HEK293 (cell line): ENCODE measurements at regions not wholly inside any gene's neighbourhood (a gene's known extent, or its start where the extent isn't known, plus 50 kb on each side); places are given as distances from the start of the nearest gene placed in this dataset.

Experiments used
- CTCF ChIA-PET: fragments of 350-600 bp; formaldehyde crosslinking; extraction: SDS; loops from one replicate; lab custom pipeline; 2021; ENCODE audit warnings: antibody characterized with exemption; lab: Yijun Ruan, JAX
- POLR2A ChIA-PET: fragments of 300-600 bp; formaldehyde crosslinking; extraction: SDS; loops from one replicate; lab custom pipeline; 2020; ENCODE audit warnings: antibody characterized with exemption, inconsistent platforms; lab: Yijun Ruan, JAX
- H3K27ac ChIP-seq: fragments of 200-500 bp; sonication (Bioruptor generic); 2 replicates; pipeline ENCODE4 v1.5.1; 2014; ENCODE audit warnings: low read depth, low read length, control low read depth, inconsistent platforms; ENCODE audit errors: extremely low read depth
- H3K36me3 ChIP-seq, 2 experiments: fragments of 200-500 bp in 1 of 2; sonication (Bioruptor generic) in 1 of 2; 1 replicate in 1 of 2; 2 replicates in 1 of 2; pipeline ENCODE4 v1.5.1; 2014 to 2017; ENCODE audit warnings: inconsistent platforms in 2 of 2, low read length in 2 of 2; ENCODE audit not compliant: control insufficient read depth in 2 of 2, insufficient read depth in 1 of 2
- H3K4me1 ChIP-seq: fragments of 200-500 bp; sonication (Bioruptor generic); 2 replicates; pipeline ENCODE4 v1.5.1; 2014; ENCODE audit warnings: mild to moderate bottlenecking, low read length, inconsistent platforms; ENCODE audit not compliant: control insufficient read depth, insufficient read depth
- H3K4me3 ChIP-seq: 2 replicates; pipeline ENCODE4 v1.5.1; 2011; ENCODE audit warnings: low read depth, mild to moderate bottlenecking, control low read depth, low read length, moderate library complexity
- H3K9me3 ChIP-seq: fragments of 200-500 bp; sonication (Bioruptor generic); 2 replicates; pipeline ENCODE4 v1.5.1; 2014; ENCODE audit warnings: low read depth, low read length, inconsistent platforms; ENCODE audit not compliant: control insufficient read depth, insufficient read depth
- GLI2 ChIP-seq: fragments of 450-650 bp; formaldehyde crosslinking; IDR thresholded peaks from 2 replicates; pipeline ENCODE4; 2017; ENCODE audit warnings: missing biosample characterization, missing genetic modification characterization, low read depth, borderline replicate concordance
- REPIN1 ChIP-seq: fragments of 450-650 bp; formaldehyde crosslinking; IDR thresholded peaks from 2 replicates; pipeline ENCODE4 v1.5.1; 2017; ENCODE audit warnings: missing biosample characterization, missing genetic modification characterization, low read depth
- ZNF19 ChIP-seq: fragments of 450-650 bp; formaldehyde crosslinking; IDR thresholded peaks from 2 replicates; pipeline ENCODE4; 2016; ENCODE audit warnings: missing biosample characterization, missing genetic modification characterization, low read depth
- ZNF223 ChIP-seq: fragments of 450-650 bp; formaldehyde crosslinking; IDR thresholded peaks from 2 replicates; pipeline ENCODE4 v1.5.1; 2016; ENCODE audit warnings: missing biosample characterization, missing genetic modification characterization
- ZNF24 ChIP-seq: fragments of 450-650 bp; formaldehyde crosslinking; IDR thresholded peaks from 2 replicates; pipeline ENCODE4 v1.5.1; 2016; ENCODE audit warnings: missing biosample characterization, missing genetic modification characterization
- ZNF311 ChIP-seq: fragments of 450-650 bp; formaldehyde crosslinking; IDR thresholded peaks from 2 replicates; pipeline ENCODE4 v1.5.1; 2017; ENCODE audit warnings: missing biosample characterization, missing genetic modification characterization, borderline replicate concordance
- ZNF324 ChIP-seq: fragments of 450-650 bp; formaldehyde crosslinking; IDR thresholded peaks from 2 replicates; pipeline ENCODE4 v1.5.1; 2016; ENCODE audit warnings: missing biosample characterization, missing genetic modification characterization
- ZNF354C ChIP-seq: fragments of 450-650 bp; formaldehyde crosslinking; IDR thresholded peaks from 2 replicates; pipeline ENCODE4 v1.5.1; 2016; ENCODE audit warnings: missing biosample characterization, missing genetic modification characterization, low read depth, borderline replicate concordance
- ZNF391 ChIP-seq: fragments of 450-650 bp; formaldehyde crosslinking; IDR thresholded peaks from 2 replicates; pipeline ENCODE4 v1.5.1; 2016; ENCODE audit warnings: low read depth, missing biosample characterization, missing genetic modification characterization, borderline replicate concordance
- ZNF394 ChIP-seq: fragments of 450-650 bp; formaldehyde crosslinking; IDR thresholded peaks from 2 replicates; pipeline ENCODE4 v1.5.1; 2016; ENCODE audit warnings: missing biosample characterization, missing genetic modification characterization, mild to moderate bottlenecking, moderate library complexity, borderline replicate concordance
- ZNF48 ChIP-seq: fragments of 450-650 bp; formaldehyde crosslinking; IDR thresholded peaks from 2 replicates; pipeline ENCODE4 v1.5.1; 2016; ENCODE audit warnings: missing biosample characterization, missing genetic modification characterization
- ZNF555 ChIP-seq: fragments of 450-650 bp; formaldehyde crosslinking; conservative IDR thresholded peaks from 2 replicates; pipeline ENCODE4 v1.5.1; 2017; ENCODE audit warnings: missing biosample characterization, mild to moderate bottlenecking, missing genetic modification characterization, inconsistent platforms
- ZNF571 ChIP-seq: fragments of 450-650 bp; formaldehyde crosslinking; IDR thresholded peaks from 2 replicates; pipeline ENCODE4 v1.5.0; 2017; ENCODE audit warnings: missing biosample characterization, missing genetic modification characterization
- ZNF585B ChIP-seq: fragments of 450-650 bp; formaldehyde crosslinking; IDR thresholded peaks from 2 replicates; pipeline ENCODE4 v1.5.1; 2016; ENCODE audit warnings: missing biosample characterization, missing genetic modification characterization
- ZNF624 ChIP-seq: fragments of 450-650 bp; formaldehyde crosslinking; IDR thresholded peaks from 2 replicates; pipeline ENCODE4 v1.5.1; 2017; ENCODE audit warnings: missing biosample characterization, missing genetic modification characterization
- ZNF76 ChIP-seq: fragments of 450-650 bp; formaldehyde crosslinking; IDR thresholded peaks from 2 replicates; pipeline ENCODE4; 2016; ENCODE audit warnings: low read depth, missing biosample characterization, missing genetic modification characterization, borderline replicate concordance
- ZNF776 ChIP-seq: fragments of 450-650 bp; formaldehyde crosslinking; IDR thresholded peaks from 2 replicates; pipeline ENCODE4 v1.5.0; 2017; ENCODE audit warnings: missing biosample characterization, missing genetic modification characterization, borderline replicate concordance
- TF ChIP-seq, protein P1 (sequence below): fragments of 450-650 bp; formaldehyde crosslinking; IDR thresholded peaks from 2 replicates; pipeline ENCODE4 v1.5.1; 2016; ENCODE audit warnings: missing biosample characterization, missing genetic modification characterization
- TF ChIP-seq, protein P2 (sequence below): fragments of 450-650 bp; formaldehyde crosslinking; IDR thresholded peaks from 2 replicates; pipeline ENCODE4 v1.5.1; 2016; ENCODE audit warnings: missing biosample characterization, missing genetic modification characterization, borderline replicate concordance
- TF ChIP-seq, protein P3 (sequence below): fragments of 450-650 bp; formaldehyde crosslinking; IDR thresholded peaks from 2 replicates; pipeline ENCODE4 v1.5.1; 2016; ENCODE audit warnings: missing biosample characterization, missing genetic modification characterization
- TF ChIP-seq, protein P4 (sequence below): fragments of 450-650 bp; formaldehyde crosslinking; IDR thresholded peaks from 2 replicates; pipeline ENCODE4 v1.5.1; 2016; ENCODE audit warnings: missing biosample characterization, missing genetic modification characterization

DNA sequence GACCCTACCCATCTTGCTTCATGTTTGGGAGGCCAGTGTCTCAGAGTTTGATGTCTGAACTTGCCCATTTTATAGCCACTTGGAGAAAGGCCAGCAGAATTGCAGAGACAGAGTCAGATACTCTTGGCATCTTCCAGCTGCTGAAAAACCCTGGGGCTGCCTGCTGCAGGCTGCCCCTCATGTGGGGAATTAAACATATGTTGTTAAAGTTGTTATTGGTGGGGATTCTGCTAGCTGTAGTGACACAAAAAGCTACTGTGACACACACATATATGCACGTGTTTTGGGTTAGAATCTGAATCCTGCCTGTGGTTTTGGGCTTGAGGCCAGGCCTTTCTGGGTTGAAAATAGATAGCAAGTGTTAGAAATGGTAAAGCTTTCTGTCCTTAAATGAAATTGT is 1288.4 kb downstream of the AACS start (continued):
- TF ChIP-seq, protein P1, sequence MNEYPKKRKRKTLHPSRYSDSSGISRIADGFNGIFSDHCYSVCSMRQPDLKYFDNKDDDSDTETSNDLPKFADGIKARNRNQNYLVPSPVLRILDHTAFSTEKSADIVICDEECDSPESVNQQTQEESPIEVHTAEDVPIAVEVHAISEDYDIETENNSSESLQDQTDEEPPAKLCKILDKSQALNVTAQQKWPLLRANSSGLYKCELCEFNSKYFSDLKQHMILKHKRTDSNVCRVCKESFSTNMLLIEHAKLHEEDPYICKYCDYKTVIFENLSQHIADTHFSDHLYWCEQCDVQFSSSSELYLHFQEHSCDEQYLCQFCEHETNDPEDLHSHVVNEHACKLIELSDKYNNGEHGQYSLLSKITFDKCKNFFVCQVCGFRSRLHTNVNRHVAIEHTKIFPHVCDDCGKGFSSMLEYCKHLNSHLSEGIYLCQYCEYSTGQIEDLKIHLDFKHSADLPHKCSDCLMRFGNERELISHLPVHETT (tag by site-specific recombination) = no peak
- TF ChIP-seq ZNF354C (tag by site-specific recombination) = no peak
- no peak for TF ChIP-seq ZNF19 (tag by site-specific recombination)
- no peak for TF ChIP-seq ZNF223

DNA sequence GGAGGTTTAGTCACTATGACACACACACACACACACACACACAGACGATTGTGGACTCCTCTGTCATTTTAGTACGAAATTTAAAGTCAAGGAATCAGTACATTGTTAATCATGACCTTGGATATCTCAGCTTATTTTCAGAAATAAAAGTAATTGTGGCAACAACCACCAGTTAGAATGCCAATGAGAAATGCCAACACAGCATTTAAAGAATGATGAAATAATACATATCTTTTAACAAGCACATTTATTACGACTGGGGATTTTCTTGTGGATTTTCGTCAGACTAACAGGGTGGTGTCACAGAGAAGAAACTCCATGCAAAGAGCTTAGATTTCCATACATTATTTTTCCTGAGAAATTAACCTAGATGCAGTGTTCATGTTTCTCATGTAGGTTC is 1289.4 kb downstream of the AACS start:
- no peaks in the 10 kb centered on the region for H3K36me3 ChIP-seq
- CTCF ChIA-PET = interaction anchor here (0.5 kb wide), 1 partner anchor 263 kb away, joined by 3 read pairs; no protein-coding TSS in a partner anchor
- TF ChIP-seq, protein P2, sequence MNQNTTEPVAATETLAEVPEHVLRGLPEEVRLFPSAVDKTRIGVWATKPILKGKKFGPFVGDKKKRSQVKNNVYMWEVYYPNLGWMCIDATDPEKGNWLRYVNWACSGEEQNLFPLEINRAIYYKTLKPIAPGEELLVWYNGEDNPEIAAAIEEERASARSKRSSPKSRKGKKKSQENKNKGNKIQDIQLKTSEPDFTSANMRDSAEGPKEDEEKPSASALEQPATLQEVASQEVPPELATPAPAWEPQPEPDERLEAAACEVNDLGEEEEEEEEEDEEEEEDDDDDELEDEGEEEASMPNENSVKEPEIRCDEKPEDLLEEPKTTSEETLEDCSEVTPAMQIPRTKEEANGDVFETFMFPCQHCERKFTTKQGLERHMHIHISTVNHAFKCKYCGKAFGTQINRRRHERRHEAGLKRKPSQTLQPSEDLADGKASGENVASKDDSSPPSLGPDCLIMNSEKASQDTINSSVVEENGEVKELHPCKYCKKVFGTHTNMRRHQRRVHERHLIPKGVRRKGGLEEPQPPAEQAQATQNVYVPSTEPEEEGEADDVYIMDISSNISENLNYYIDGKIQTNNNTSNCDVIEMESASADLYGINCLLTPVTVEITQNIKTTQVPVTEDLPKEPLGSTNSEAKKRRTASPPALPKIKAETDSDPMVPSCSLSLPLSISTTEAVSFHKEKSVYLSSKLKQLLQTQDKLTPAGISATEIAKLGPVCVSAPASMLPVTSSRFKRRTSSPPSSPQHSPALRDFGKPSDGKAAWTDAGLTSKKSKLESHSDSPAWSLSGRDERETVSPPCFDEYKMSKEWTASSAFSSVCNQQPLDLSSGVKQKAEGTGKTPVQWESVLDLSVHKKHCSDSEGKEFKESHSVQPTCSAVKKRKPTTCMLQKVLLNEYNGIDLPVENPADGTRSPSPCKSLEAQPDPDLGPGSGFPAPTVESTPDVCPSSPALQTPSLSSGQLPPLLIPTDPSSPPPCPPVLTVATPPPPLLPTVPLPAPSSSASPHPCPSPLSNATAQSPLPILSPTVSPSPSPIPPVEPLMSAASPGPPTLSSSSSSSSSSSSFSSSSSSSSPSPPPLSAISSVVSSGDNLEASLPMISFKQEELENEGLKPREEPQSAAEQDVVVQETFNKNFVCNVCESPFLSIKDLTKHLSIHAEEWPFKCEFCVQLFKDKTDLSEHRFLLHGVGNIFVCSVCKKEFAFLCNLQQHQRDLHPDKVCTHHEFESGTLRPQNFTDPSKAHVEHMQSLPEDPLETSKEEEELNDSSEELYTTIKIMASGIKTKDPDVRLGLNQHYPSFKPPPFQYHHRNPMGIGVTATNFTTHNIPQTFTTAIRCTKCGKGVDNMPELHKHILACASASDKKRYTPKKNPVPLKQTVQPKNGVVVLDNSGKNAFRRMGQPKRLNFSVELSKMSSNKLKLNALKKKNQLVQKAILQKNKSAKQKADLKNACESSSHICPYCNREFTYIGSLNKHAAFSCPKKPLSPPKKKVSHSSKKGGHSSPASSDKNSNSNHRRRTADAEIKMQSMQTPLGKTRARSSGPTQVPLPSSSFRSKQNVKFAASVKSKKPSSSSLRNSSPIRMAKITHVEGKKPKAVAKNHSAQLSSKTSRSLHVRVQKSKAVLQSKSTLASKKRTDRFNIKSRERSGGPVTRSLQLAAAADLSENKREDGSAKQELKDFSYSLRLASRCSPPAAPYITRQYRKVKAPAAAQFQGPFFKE (tag by site-specific recombination) = no peak
- TF ChIP-seq REPIN1 = no peak
- no peak for TF ChIP-seq ZNF624 (tag by site-specific recombination)
- TF ChIP-seq ZNF24 = no peak
- TF ChIP-seq GLI2 (tag by site-specific recombination) = no peak
- TF ChIP-seq, protein P3, sequence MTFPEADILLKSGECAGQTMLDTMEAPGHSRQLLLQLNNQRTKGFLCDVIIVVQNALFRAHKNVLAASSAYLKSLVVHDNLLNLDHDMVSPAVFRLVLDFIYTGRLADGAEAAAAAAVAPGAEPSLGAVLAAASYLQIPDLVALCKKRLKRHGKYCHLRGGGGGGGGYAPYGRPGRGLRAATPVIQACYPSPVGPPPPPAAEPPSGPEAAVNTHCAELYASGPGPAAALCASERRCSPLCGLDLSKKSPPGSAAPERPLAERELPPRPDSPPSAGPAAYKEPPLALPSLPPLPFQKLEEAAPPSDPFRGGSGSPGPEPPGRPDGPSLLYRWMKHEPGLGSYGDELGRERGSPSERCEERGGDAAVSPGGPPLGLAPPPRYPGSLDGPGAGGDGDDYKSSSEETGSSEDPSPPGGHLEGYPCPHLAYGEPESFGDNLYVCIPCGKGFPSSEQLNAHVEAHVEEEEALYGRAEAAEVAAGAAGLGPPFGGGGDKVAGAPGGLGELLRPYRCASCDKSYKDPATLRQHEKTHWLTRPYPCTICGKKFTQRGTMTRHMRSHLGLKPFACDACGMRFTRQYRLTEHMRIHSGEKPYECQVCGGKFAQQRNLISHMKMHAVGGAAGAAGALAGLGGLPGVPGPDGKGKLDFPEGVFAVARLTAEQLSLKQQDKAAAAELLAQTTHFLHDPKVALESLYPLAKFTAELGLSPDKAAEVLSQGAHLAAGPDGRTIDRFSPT (tag by site-specific recombination) = no peak
- no peak for TF ChIP-seq ZNF394 (tag by site-specific recombination)
- TF ChIP-seq, protein P4, sequence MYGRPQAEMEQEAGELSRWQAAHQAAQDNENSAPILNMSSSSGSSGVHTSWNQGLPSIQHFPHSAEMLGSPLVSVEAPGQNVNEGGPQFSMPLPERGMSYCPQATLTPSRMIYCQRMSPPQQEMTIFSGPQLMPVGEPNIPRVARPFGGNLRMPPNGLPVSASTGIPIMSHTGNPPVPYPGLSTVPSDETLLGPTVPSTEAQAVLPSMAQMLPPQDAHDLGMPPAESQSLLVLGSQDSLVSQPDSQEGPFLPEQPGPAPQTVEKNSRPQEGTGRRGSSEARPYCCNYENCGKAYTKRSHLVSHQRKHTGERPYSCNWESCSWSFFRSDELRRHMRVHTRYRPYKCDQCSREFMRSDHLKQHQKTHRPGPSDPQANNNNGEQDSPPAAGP = no peak
- no peak for TF ChIP-seq ZNF324 (tag by site-specific recombination)
- no peak for TF ChIP-seq ZNF571 (tag by site-specific recombination)
- TF ChIP-seq ZNF585B = no peak
- no peak for TF ChIP-seq ZNF76 (tag by site-specific recombination)
- TF ChIP-seq ZNF776 (tag by site-specific recombination) = no peak
- TF ChIP-seq ZNF555 (tag by site-specific recombination) = no peak
- TF ChIP-seq ZNF48 (tag by site-specific recombination) = no peak
- no peak for TF ChIP-seq ZNF311 (tag by site-specific recombination)
- TF ChIP-seq ZNF391 = no peak
- H3K4me3 ChIP-seq = no peak overlapping the region
- no peaks in the 10 kb centered on the region for H3K4me1 ChIP-seq
- POLR2A ChIA-PET = no interaction called here
- H3K27ac ChIP-seq = no peak overlapping the region
- H3K9me3 ChIP-seq = no peaks in the 10 kb centered on the region
